Kidney epithelial cell (primary cell): ENCODE measurements at regions not wholly inside any gene's neighbourhood (a gene's known extent, or its start where the extent isn't known, plus 50 kb on each side); places are given as distances from the start of the nearest gene placed in this dataset.

Experiments
- DNase-seq: peaks from one replicate; pipeline ENCODE4 v3.0.0-alpha.2; 2010; ENCODE audit warnings: low read depth
- H3K27me3 ChIP-seq: 2 replicates; pipeline ENCODE4 v1.6.0; 2011; ENCODE audit warnings: low read length; ENCODE audit not compliant: control insufficient read depth, insufficient read depth
- H3K36me3 ChIP-seq: 2 replicates; pipeline ENCODE4 v1.5.1; 2011; ENCODE audit warnings: low read length; ENCODE audit not compliant: control insufficient read depth, insufficient read depth
- H3K4me3 ChIP-seq: 2 replicates; pipeline ENCODE4 v1.5.1; 2011; ENCODE audit warnings: low read depth, mild to moderate bottlenecking, control low read depth, low read length
- TF ChIP-seq, protein P1 (sequence below): IDR thresholded peaks from 2 replicates; pipeline ENCODE4 v1.5.1; 2011; ENCODE audit warnings: mild to moderate bottlenecking, moderate library complexity, low read length, control low read depth, inconsistent platforms; ENCODE audit not compliant: insufficient read depth, poor library complexity, severe bottlenecking

GRCh38 chr18:4587204-4587603, 132.1 kb upstream of the DLGAP1 start:
- no peak for DNase-seq
- no peaks in the 10 kb centered on the region for H3K36me3 ChIP-seq
- H3K4me3 ChIP-seq: no peak overlapping the region
- TF ChIP-seq, protein P1, sequence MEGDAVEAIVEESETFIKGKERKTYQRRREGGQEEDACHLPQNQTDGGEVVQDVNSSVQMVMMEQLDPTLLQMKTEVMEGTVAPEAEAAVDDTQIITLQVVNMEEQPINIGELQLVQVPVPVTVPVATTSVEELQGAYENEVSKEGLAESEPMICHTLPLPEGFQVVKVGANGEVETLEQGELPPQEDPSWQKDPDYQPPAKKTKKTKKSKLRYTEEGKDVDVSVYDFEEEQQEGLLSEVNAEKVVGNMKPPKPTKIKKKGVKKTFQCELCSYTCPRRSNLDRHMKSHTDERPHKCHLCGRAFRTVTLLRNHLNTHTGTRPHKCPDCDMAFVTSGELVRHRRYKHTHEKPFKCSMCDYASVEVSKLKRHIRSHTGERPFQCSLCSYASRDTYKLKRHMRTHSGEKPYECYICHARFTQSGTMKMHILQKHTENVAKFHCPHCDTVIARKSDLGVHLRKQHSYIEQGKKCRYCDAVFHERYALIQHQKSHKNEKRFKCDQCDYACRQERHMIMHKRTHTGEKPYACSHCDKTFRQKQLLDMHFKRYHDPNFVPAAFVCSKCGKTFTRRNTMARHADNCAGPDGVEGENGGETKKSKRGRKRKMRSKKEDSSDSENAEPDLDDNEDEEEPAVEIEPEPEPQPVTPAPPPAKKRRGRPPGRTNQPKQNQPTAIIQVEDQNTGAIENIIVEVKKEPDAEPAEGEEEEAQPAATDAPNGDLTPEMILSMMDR: no peak
- H3K27me3 ChIP-seq: no peaks in the 10 kb centered on the region

GRCh38 chr18:4586731-4587130, 131.6 kb upstream of the DLGAP1 start:
- Histone ChIP-seq H3K36me3 (no peaks in the 10 kb centered on the region), H3K4me3 (no peak overlapping the region), H3K27me3 (no peaks in the 10 kb centered on the region)
- TF ChIP-seq, protein P1: no peak
- no peak for DNase-seq

GRCh38 chr18:4582431-4583335, 127.6 kb upstream of the DLGAP1 start:
- no peak for DNase-seq
- Histone ChIP-seq H3K4me3 (no peak overlapping the region), H3K36me3 (no peaks in the 10 kb centered on the region), H3K27me3 (no peaks in the 10 kb centered on the region)
- TF ChIP-seq, protein P1: no peak

GRCh38 chr18:4581966-4582365, 126.9 kb upstream of the DLGAP1 start:
- no peaks in the 10 kb centered on the region for H3K27me3 ChIP-seq
- DNase-seq: no peak
- no peaks in the 10 kb centered on the region for H3K36me3 ChIP-seq
- no peak overlapping the region for H3K4me3 ChIP-seq
- TF ChIP-seq, protein P1: no peak

DNA sequence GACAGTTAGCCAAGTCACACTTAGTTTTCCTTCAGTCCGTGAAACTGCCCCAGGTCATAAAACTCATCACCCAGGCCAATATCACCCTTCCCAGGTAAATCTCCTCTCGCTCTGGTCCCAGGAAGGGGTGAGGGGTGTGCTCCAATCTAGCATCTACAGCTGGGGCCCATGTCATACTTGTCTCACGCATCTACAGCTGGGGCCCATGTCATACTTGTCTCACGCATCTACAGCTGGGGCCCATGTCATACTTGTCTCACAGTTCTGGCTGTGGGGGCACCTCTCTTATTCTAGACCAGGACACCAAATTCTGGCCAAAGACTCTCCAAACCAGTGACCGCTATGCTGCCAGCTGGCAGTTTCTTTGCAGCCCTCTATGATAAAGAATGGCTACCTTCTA, 123.3 kb upstream of the DLGAP1 start:
- Histone ChIP-seq H3K27me3 (no peaks in the 10 kb centered on the region), H3K36me3 (no peaks in the 10 kb centered on the region), H3K4me3 (no peak overlapping the region)
- TF ChIP-seq, protein P1: no peak
- no peak for DNase-seq

GRCh38 chr18:4573735-4574134, 118.6 kb upstream of the DLGAP1 start:
- Histone ChIP-seq H3K36me3 (no peaks in the 10 kb centered on the region), H3K4me3 (no peak overlapping the region), H3K27me3 (no peaks in the 10 kb centered on the region)
- DNase-seq: no peak
- TF ChIP-seq, protein P1: no peak
